Right lobe of liver (tissue), 6 donors: ENCODE measurements at regions not wholly inside any gene's neighbourhood (a gene's known extent, or its start where the extent isn't known, plus 50 kb on each side); places are given as distances from the start of the nearest gene placed in this dataset.

Experiments
- ATAC-seq, 4 donors: fragments of 200-7000 bp; cut with Tn5 transposase; one replicate each; pipeline ENCODE4 v1.9.1; 2020; ENCODE audit warnings: mild to moderate bottlenecking in 4 of 4, moderate library complexity in 4 of 4
- DNase-seq, 3 donors: peaks; one replicate each; pipeline ENCODE4 v3.0.0-alpha.2; 2020
- H3K27ac ChIP-seq, 3 donors: fragments of 200-600 bp; one replicate each; pipeline ENCODE4 v1.8.0; 2022
- H3K27me3 ChIP-seq, 2 donors: fragments of 200-600 bp; one replicate each; pipeline ENCODE4 v1.8.0; 2022
- H3K36me3 ChIP-seq, 4 donors: fragments of 200-600 bp; sonication (generic) in 1 of 4; one replicate each; pipeline versions ENCODE4 v1.5.1 to v1.8.0; 2017 to 2022; ENCODE audit warnings: control low read depth in 1 of 4
- H3K4me1 ChIP-seq, 4 donors: fragments of 200-600 bp; sonication (generic) in 1 of 4; one replicate each; pipeline versions ENCODE4 v1.5.1 to v1.8.0; 2017 to 2022; ENCODE audit warnings: control low read depth in 1 of 4
- H3K4me3 ChIP-seq, 3 donors: fragments of 200-600 bp; one replicate each; pipeline ENCODE4 v1.8.0; 2022
- H3K9me3 ChIP-seq, 4 donors: fragments of 200-600 bp; sonication (generic) in 1 of 4; one replicate each; pipeline versions ENCODE4 v1.5.1 to v1.8.0; 2017 to 2022; ENCODE audit warnings: control low read depth in 1 of 4
- CTCF ChIP-seq, 4 donors: fragments of 200-600 bp in 3 of 4; fragments of 450-650 bp in 1 of 4; IDR thresholded peaks; one replicate each; pipeline versions ENCODE4 v1.5.1 to v1.8.0; 2016 to 2022; ENCODE audit warnings: antibody characterized with exemption in 4 of 4, mild to moderate bottlenecking in 2 of 4
- POLR2A ChIP-seq: fragments of 450-650 bp; IDR thresholded peaks from one replicate; pipeline ENCODE4 v1.6.1; 2017; ENCODE audit warnings: antibody characterized with exemption, mild to moderate bottlenecking
- WGBS: methylation state at CpG from one replicate; pipeline ENCODE4 v1.1.6; 2018; ENCODE audit warnings: low coverage, low lambda C conversion rate; ENCODE audit not compliant: insufficient coverage; ENCODE audit errors: missing lambda C conversion rate; 5-methylcytosine and 5-hydroxymethylcytosine counted together
- intact Hi-C, 2 donors: fragments of 100-400 bp; cut with DNase I; formaldehyde crosslinking; loops; one replicate each; pipeline versions ENCODE4 v1.11.2 to v1.14.1; 2022
- donor health status: DM: no; HTN: yes; CAD: no.
- donor health status: DM: no; HTN: no; CAD: no.
- donor health status: DM: no; HTN: no; CAD: no.
- donor health status: DM: no; HTN: yes; CAD: no.
- donor health status: DM: no; HTN: yes; CAD: no.

- DNase-seq (no peak), ATAC-seq (peak in 2 of 4 donors; percentile 15 to 16)
- no peak overlapping the region for H3K27ac ChIP-seq
- H3K27me3 ChIP-seq = no peaks in the 10 kb centered on the region
- no peaks in the 10 kb centered on the region for H3K36me3 ChIP-seq
- peaks cover 0 to 3% (median 0%) of the 10 kb centered on the region in 4 donors for H3K4me1 ChIP-seq
- H3K4me3 ChIP-seq = no peak overlapping the region
- TF ChIP-seq POLR2A (no peak), CTCF (IDR thresholded peaks at IDR 0.05) (no peak)
- 61% methylated on average over 4 of the region's 7 CpGs for WGBS
- intact Hi-C loops = no loop called here
- H3K9me3 ChIP-seq = no peaks in the 10 kb centered on the region
Observed at GRCh38 chr1:54464031-54464476, 57.9 kb upstream of the SSBP3 start.

GRCh38 chr1:54463259-54464030 is 57.3 kb upstream of the SSBP3 start:
- no peaks in the 10 kb centered on the region for H3K36me3 ChIP-seq
- H3K27me3 ChIP-seq = no peaks in the 10 kb centered on the region
- TF ChIP-seq CTCF (IDR thresholded peaks at IDR 0.05) = no peak
- no peak for TF ChIP-seq POLR2A
- H3K9me3 ChIP-seq = no peaks in the 10 kb centered on the region
- WGBS = 43% methylated on average over 9 of the region's 10 CpGs
- no peak for DNase-seq
- no peak overlapping the region for H3K4me3 ChIP-seq
- ATAC-seq = no peak
- no peak overlapping the region for H3K27ac ChIP-seq
- peaks cover 0 to 3% (median 0%) of the 10 kb centered on the region in 4 donors for H3K4me1 ChIP-seq
- intact Hi-C loops = no loop called here

GRCh38 chr1:54462597-54463258 is 56.5 kb upstream of the SSBP3 start:
- H3K4me1 ChIP-seq = peaks cover 0 to 3% (median 0%) of the 10 kb centered on the region in 4 donors
- intact Hi-C loops = no loop called here
- no peaks in the 10 kb centered on the region for H3K9me3 ChIP-seq
- TF ChIP-seq POLR2A (no peak), CTCF (IDR thresholded peaks at IDR 0.05) (no peak)
- no peak for ATAC-seq
- 77% methylated on average over 6 of the region's 13 CpGs for WGBS
- H3K4me3 ChIP-seq = no peak overlapping the region
- H3K27me3 ChIP-seq = no peaks in the 10 kb centered on the region
- DNase-seq = no peak
- H3K27ac ChIP-seq = no peak overlapping the region
- H3K36me3 ChIP-seq = no peaks in the 10 kb centered on the region

- Histone ChIP-seq H3K4me1 (peaks cover 0 to 3% (median 0%) of the 10 kb centered on the region in 4 donors), H3K27ac (no peak overlapping the region), H3K4me3 (no peak overlapping the region), H3K36me3 (no peaks in the 10 kb centered on the region), H3K27me3 (no peaks in the 10 kb centered on the region), H3K9me3 (no peaks in the 10 kb centered on the region)
- TF ChIP-seq POLR2A (no peak), CTCF (IDR thresholded peaks at IDR 0.05) (no peak)
- 56% methylated on average over 5 of the region's 16 CpGs for WGBS
- DNase-seq (no peak), ATAC-seq (no peak)
- intact Hi-C loops = no loop called here
Observed at GRCh38 chr1:54461731-54462596, 55.8 kb upstream of the SSBP3 start.
